ENCODE measurements at regions not wholly inside any gene's neighbourhood (a gene's known extent, or its start where the extent isn't known, plus 50 kb on each side); places are given as distances from the start of the nearest gene placed in this dataset.

- TF ChIP-seq, protein P1, sequence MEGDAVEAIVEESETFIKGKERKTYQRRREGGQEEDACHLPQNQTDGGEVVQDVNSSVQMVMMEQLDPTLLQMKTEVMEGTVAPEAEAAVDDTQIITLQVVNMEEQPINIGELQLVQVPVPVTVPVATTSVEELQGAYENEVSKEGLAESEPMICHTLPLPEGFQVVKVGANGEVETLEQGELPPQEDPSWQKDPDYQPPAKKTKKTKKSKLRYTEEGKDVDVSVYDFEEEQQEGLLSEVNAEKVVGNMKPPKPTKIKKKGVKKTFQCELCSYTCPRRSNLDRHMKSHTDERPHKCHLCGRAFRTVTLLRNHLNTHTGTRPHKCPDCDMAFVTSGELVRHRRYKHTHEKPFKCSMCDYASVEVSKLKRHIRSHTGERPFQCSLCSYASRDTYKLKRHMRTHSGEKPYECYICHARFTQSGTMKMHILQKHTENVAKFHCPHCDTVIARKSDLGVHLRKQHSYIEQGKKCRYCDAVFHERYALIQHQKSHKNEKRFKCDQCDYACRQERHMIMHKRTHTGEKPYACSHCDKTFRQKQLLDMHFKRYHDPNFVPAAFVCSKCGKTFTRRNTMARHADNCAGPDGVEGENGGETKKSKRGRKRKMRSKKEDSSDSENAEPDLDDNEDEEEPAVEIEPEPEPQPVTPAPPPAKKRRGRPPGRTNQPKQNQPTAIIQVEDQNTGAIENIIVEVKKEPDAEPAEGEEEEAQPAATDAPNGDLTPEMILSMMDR (IDR thresholded peaks at IDR 0.05; ENCODE audit: low read depth, low read length), result no peak
- DNase-seq (ENCODE audit: low read depth, low spot score), result no peak
- in situ Hi-C loops (cut with HindIII; ENCODE audit: low sequenced_read_pairs), result no loop called here
Measured at GRCh38 chr12:65754744-65755595, 69.3 kb upstream of the HMGA2 start.

DNA sequence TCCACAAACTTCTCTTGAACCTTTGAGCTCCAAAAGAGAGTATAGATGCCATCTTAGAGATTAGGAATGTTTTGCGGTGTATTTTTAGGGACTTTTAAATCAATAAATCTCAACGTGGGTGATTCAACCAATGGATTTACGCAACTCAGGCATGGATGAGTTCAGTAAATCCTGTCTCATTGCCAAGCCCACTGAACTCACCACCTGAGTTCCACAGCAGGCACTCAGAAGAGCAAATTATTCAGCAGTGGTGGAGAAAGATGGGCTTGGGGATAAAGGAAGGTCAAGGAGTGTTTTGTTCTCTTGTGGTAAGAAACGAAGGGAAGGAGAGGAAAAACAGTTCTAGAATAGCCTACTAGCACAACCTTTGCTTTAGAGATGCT lies 68.7 kb upstream of the HMGA2 start:
- TF ChIP-seq, protein P1 (IDR thresholded peaks at IDR 0.05; ENCODE audit: low read depth, low read length), result no peak
- no peak overlapping the region for H3K4me3 ChIP-seq (ENCODE audit: low read depth, low read length)
- peak; percentile 11 for DNase-seq (ENCODE audit: low read depth, low spot score)
- in situ Hi-C loops (cut with HindIII; ENCODE audit: low sequenced_read_pairs), result no loop called here

More at GRCh38 chr12:65754744-65755595, 69.3 kb upstream of the HMGA2 start:
- no peak overlapping the region for H3K4me3 ChIP-seq (ENCODE audit: low read depth, low read length)

GRCh38 chr12:65756267-65756666 lies 68.0 kb upstream of the HMGA2 start:
- H3K4me3 ChIP-seq (ENCODE audit: low read depth, low read length), result no peak overlapping the region
- TF ChIP-seq, protein P1 (IDR thresholded peaks at IDR 0.05; ENCODE audit: low read depth, low read length), result no peak

GRCh38 chr12:65756956-65757511 lies 67.2 kb upstream of the HMGA2 start:
- in situ Hi-C loops (cut with HindIII; ENCODE audit: low sequenced_read_pairs), result no loop called here
- TF ChIP-seq, protein P1 (IDR thresholded peaks at IDR 0.05; ENCODE audit: low read depth, low read length), result no peak
- no peak overlapping the region for H3K4me3 ChIP-seq (ENCODE audit: low read depth, low read length)
- peak; percentile 1 for DNase-seq (ENCODE audit: low read depth, low spot score)

More at GRCh38 chr12:65756267-65756666, 68.0 kb upstream of the HMGA2 start:
- no peak for DNase-seq (ENCODE audit: low read depth, low spot score)
- in situ Hi-C loops (cut with HindIII; ENCODE audit: low sequenced_read_pairs), result no loop called here

DNA sequence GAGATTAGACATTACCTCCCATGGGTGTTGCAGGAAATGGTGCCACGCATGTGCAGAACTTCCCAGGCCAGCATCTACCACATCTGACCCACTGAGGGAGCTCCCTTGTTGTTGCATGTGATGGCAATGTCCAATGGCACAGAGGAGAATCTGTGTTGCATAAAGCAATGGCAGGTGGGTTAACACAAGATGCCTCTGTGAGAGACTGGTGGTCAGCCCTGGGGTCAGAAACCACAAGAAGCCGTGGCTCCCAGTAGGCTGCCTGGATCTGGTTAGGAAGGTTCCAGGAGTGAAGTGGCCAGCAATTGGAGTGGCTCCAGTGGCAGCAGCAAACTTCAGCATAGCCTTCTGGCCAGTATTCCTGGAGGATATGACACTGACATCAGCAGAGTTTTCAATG lies 65.9 kb upstream of the HMGA2 start:
- DNase-seq (ENCODE audit: low read depth, low spot score), result no peak
- in situ Hi-C loops (cut with HindIII; ENCODE audit: low sequenced_read_pairs), result no loop called here
- TF ChIP-seq, protein P1 (IDR thresholded peaks at IDR 0.05; ENCODE audit: low read depth, low read length), result no peak
- no peak overlapping the region for H3K4me3 ChIP-seq (ENCODE audit: low read depth, low read length)

GRCh38 chr12:65759735-65760134 lies 64.5 kb upstream of the HMGA2 start:
- in situ Hi-C loops (cut with HindIII; ENCODE audit: low sequenced_read_pairs), result no loop called here
- H3K4me3 ChIP-seq (ENCODE audit: low read depth, low read length), result no peak overlapping the region
- DNase-seq (ENCODE audit: low read depth, low spot score), result no peak
- TF ChIP-seq, protein P1 (IDR thresholded peaks at IDR 0.05; ENCODE audit: low read depth, low read length), result no peak
